ENCODE measurements at regions not wholly inside any gene's neighbourhood (a gene's known extent, or its start where the extent isn't known, plus 50 kb on each side); places are given as distances from the start of the nearest gene placed in this dataset.

DNA sequence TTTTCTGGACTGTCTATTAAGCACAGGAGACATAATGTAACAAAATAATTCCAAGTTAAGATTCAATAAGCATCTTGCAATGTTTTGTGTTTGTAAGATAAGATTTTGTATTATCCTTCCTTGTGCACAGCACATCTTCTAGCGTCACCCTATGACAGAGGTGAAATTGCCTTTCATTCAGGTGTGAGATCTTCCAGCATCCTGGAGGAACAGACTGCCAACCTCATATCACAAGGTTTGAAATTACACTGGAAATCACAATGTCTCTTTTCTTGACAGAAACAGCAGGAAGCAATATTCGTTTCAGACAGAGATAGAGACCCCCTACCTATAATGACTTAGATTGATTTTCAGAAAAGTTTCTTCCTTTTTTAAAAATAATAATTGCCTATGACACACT is 668.6 kb downstream of the GABRG1 start:
- TF ChIP-seq, protein P1, sequence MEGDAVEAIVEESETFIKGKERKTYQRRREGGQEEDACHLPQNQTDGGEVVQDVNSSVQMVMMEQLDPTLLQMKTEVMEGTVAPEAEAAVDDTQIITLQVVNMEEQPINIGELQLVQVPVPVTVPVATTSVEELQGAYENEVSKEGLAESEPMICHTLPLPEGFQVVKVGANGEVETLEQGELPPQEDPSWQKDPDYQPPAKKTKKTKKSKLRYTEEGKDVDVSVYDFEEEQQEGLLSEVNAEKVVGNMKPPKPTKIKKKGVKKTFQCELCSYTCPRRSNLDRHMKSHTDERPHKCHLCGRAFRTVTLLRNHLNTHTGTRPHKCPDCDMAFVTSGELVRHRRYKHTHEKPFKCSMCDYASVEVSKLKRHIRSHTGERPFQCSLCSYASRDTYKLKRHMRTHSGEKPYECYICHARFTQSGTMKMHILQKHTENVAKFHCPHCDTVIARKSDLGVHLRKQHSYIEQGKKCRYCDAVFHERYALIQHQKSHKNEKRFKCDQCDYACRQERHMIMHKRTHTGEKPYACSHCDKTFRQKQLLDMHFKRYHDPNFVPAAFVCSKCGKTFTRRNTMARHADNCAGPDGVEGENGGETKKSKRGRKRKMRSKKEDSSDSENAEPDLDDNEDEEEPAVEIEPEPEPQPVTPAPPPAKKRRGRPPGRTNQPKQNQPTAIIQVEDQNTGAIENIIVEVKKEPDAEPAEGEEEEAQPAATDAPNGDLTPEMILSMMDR (IDR thresholded peaks at IDR 0.05; ENCODE audit: insufficient read depth in 1 of 2, low read depth in 1 of 2, low read length in 1 of 2, severe bottlenecking in 1 of 2, unreplicated experiment in 1 of 2), result no peak
- H3K36me3 Mint-ChIP-seq (ENCODE audit: insufficient read depth, unreplicated experiment), result no peaks in the 10 kb centered on the region
- intact Hi-C loops (cut with micrococcal nuclease; ENCODE audit: unreplicated experiment), result no loop called here
- BruUV-seq (replicated peaks), result no TSS peak
- H3K27ac Mint-ChIP-seq (ENCODE audit: unreplicated experiment), result no peak overlapping the region
- Histone ChIP-seq H3K9me3 (no peaks in the 10 kb centered on the region), H3K4me1 (no peaks in the 10 kb centered on the region), H3K36me3 (ENCODE audit: control insufficient read depth, insufficient read depth, low read length) (no peaks in the 10 kb centered on the region), H3K4me3 (ENCODE audit: low read depth, low read length) (no peak overlapping the region), H3K27me3 (replicated peaks; ENCODE audit: control insufficient read depth, insufficient read depth, low read length) (no peaks in the 10 kb centered on the region)
- H3K9me3 Mint-ChIP-seq (ENCODE audit: unreplicated experiment), result peaks cover 9% of the 10 kb centered on the region
- POLR2A ChIA-PET, result no interaction called here
- DNase-seq, result no peak
- H3K4me1 Mint-ChIP-seq (ENCODE audit: low read depth, unreplicated experiment), result no peaks in the 10 kb centered on the region
- CTCF ChIA-PET, result no interaction called here
- no peaks in the 10 kb centered on the region for H3K27me3 Mint-ChIP-seq (ENCODE audit: insufficient read depth, unreplicated experiment)
- no peak overlapping the region for H3K4me3 Mint-ChIP-seq (ENCODE audit: unreplicated experiment)

DNA sequence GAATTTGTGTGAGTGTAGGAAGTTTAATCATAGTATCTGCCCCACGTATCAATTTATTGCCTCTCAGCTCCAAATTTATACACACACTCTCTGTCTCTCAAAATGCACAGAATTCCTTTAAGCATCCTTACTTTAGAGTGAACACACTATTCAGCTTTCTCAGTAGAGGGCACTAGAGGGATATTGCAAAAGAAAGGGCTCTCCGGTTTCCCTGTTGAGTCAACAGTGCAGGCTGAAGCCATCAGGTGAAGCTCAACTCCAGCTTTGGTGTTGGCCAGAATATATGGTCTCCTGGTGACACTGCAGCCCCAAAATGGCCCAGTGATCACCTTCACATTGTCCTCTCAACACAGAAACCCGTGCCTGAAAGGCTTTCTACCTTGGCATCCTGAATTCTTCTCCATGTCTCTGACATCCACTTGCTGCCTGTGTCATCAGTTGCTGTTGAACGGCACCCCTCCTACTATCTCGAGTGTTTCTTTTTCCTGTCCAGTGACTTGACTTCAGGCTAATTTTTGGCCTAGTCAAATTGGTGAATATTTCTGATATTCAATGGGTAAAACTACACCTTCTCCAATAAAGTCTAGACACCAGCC is 670.5 kb downstream of the GABRG1 start:
- Histone ChIP-seq H3K9me3 (no peaks in the 10 kb centered on the region), H3K4me1 (no peaks in the 10 kb centered on the region), H3K27me3 (replicated peaks; ENCODE audit: control insufficient read depth, insufficient read depth, low read length) (no peaks in the 10 kb centered on the region), H3K36me3 (ENCODE audit: control insufficient read depth, insufficient read depth, low read length) (no peaks in the 10 kb centered on the region), H3K4me3 (ENCODE audit: low read depth, low read length) (no peak overlapping the region)
- Mint-ChIP-seq H3K4me3 (ENCODE audit: unreplicated experiment) (no peak overlapping the region), H3K4me1 (ENCODE audit: low read depth, unreplicated experiment) (no peaks in the 10 kb centered on the region), H3K9me3 (ENCODE audit: unreplicated experiment) (peaks cover 9% of the 10 kb centered on the region), H3K27me3 (ENCODE audit: insufficient read depth, unreplicated experiment) (no peaks in the 10 kb centered on the region), H3K27ac (ENCODE audit: unreplicated experiment) (no peak overlapping the region), H3K36me3 (ENCODE audit: insufficient read depth, unreplicated experiment) (no peaks in the 10 kb centered on the region)
- no TSS peak for BruUV-seq (replicated peaks)
- intact Hi-C loops (cut with micrococcal nuclease; ENCODE audit: unreplicated experiment), result loop anchor here (1.0 kb wide), 1 partner anchor 289 kb away; no protein-coding TSS in a partner anchor
- ChIA-PET CTCF (interaction anchor here (1.2 kb wide), 1 partner anchor 288 kb away, joined by 6 read pairs; no protein-coding TSS in a partner anchor), POLR2A (no interaction called here)
- DNase-seq, result peak in 1 of 2 experiments; percentile 24
- TF ChIP-seq, protein P1 (IDR thresholded peaks at IDR 0.05; ENCODE audit: insufficient read depth in 1 of 2, low read depth in 1 of 2, low read length in 1 of 2, severe bottlenecking in 1 of 2, unreplicated experiment in 1 of 2), result peak in 1 of 2 experiments; percentile 50

DNA sequence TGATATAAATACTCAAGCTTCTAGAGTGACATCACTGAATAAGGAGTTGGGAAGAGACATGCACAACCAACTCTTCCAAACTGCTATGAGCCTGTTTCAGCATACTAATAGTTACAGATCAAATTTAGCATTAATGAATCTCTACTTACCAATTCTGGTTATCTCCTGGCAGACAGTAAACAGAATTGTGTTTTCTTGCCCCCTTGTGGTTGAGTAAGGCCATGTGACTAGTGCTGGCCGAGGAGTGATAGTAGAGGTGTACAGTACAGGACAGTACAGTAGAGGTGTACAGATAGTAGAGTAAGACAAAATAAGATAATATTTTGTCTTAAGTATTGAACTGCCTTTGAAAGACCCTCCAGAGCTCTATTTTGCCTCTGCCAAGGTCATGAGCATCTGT is 681.4 kb downstream of the GABRG1 start:
- Histone ChIP-seq H3K27me3 (replicated peaks; ENCODE audit: control insufficient read depth, insufficient read depth, low read length) (no peaks in the 10 kb centered on the region), H3K4me1 (no peaks in the 10 kb centered on the region), H3K9me3 (no peaks in the 10 kb centered on the region), H3K4me3 (ENCODE audit: low read depth, low read length) (no peak overlapping the region), H3K36me3 (ENCODE audit: control insufficient read depth, insufficient read depth, low read length) (no peaks in the 10 kb centered on the region)
- Mint-ChIP-seq H3K9me3 (ENCODE audit: unreplicated experiment) (no peaks in the 10 kb centered on the region), H3K4me1 (ENCODE audit: low read depth, unreplicated experiment) (no peaks in the 10 kb centered on the region), H3K36me3 (ENCODE audit: insufficient read depth, unreplicated experiment) (no peaks in the 10 kb centered on the region), H3K27me3 (ENCODE audit: insufficient read depth, unreplicated experiment) (peaks cover 4% of the 10 kb centered on the region), H3K27ac (ENCODE audit: unreplicated experiment) (no peak overlapping the region), H3K4me3 (ENCODE audit: unreplicated experiment) (no peak overlapping the region)
- TF ChIP-seq, protein P1 (IDR thresholded peaks at IDR 0.05; ENCODE audit: insufficient read depth in 1 of 2, low read depth in 1 of 2, low read length in 1 of 2, severe bottlenecking in 1 of 2, unreplicated experiment in 1 of 2), result peak; percentile 34 to 39
- BruUV-seq (replicated peaks), result no TSS peak
- POLR2A ChIA-PET, result no interaction called here
- intact Hi-C loops (cut with micrococcal nuclease; ENCODE audit: unreplicated experiment), result loop anchor here (1.0 kb wide), 2 partner anchors 515 to 682 kb away; no protein-coding TSS in a partner anchor
- DNase-seq, result peak in 1 of 2 experiments; percentile 24
- CTCF ChIA-PET, result interaction anchor here (0.5 kb wide), 1 partner anchor 314 kb away, joined by 5 read pairs; no protein-coding TSS in a partner anchor

Measured in Caco-2 (cell line).